SK-N-SH treated with all-trans-retinoic acid at 6 μM for 48 hours (cell line): ENCODE measurements at regions not wholly inside any gene's neighbourhood (a gene's known extent, or its start where the extent isn't known, plus 50 kb on each side); places are given as distances from the start of the nearest gene placed in this dataset.

Experiments used
- ATAC-seq: fragments of 200-7000 bp; cut with Tn5 transposase; 3 replicates; pipeline ENCODE4 v1.9.1; 2020; ENCODE audit warnings: mild to moderate bottlenecking, moderate library complexity
- ARNTL ChIP-seq: fragments of 450-650 bp; formaldehyde crosslinking; IDR thresholded peaks from 2 replicates; pipeline ENCODE4 v1.5.0; 2020; ENCODE audit warnings: low read depth, mild to moderate bottlenecking, moderate library complexity, borderline replicate concordance
- BACH2 ChIP-seq: fragments of 250-450 bp; sonication (Bioruptor Pico); IDR thresholded peaks from 2 replicates; pipeline ENCODE4 v1.9.0; 2021; ENCODE audit warnings: mild to moderate bottlenecking, borderline replicate concordance
- CSDC2 ChIP-seq: fragments of 250-450 bp; sonication (Bioruptor Pico); IDR thresholded peaks from 2 replicates; pipeline ENCODE4 v1.5.0; 2020; ENCODE audit warnings: mild to moderate bottlenecking, moderate library complexity
- ESRRG ChIP-seq: fragments of 250-450 bp; sonication (Bioruptor Pico); IDR thresholded peaks from 2 replicates; pipeline ENCODE4 v1.6.1; 2021; ENCODE audit warnings: mild to moderate bottlenecking
- GLIS3 ChIP-seq: fragments of 250-450 bp; sonication (Bioruptor Pico); IDR thresholded peaks from 2 replicates; pipeline ENCODE4 v1.5.0; 2020; ENCODE audit warnings: mild to moderate bottlenecking, moderate library complexity
- ISL1 ChIP-seq: fragments of 250-450 bp; sonication (Bioruptor Pico); IDR thresholded peaks from 2 replicates; pipeline ENCODE4 v2.1.2; 2022; ENCODE audit warnings: mild to moderate bottlenecking, moderate library complexity
- OSR1 ChIP-seq: fragments of 250-450 bp; sonication (Bioruptor Pico); IDR thresholded peaks from 2 replicates; pipeline ENCODE4 v1.8.0; 2022; ENCODE audit warnings: moderate library complexity, mild to moderate bottlenecking, inconsistent platforms
- POU6F1 ChIP-seq: fragments of 250-450 bp; sonication (Bioruptor Pico); IDR thresholded peaks from 2 replicates; pipeline ENCODE4 v1.8.0; 2021; ENCODE audit warnings: low read depth, mild to moderate bottlenecking, moderate library complexity, borderline replicate concordance
- PPARA ChIP-seq: fragments of 250-450 bp; sonication (Bioruptor Pico); IDR thresholded peaks from 2 replicates; pipeline ENCODE4 v1.5.0; 2020; ENCODE audit warnings: mild to moderate bottlenecking, borderline replicate concordance
- RARB ChIP-seq: fragments of 250-450 bp; sonication (Bioruptor Pico); IDR thresholded peaks from 2 replicates; pipeline ENCODE4 v1.8.0; 2021; ENCODE audit warnings: mild to moderate bottlenecking, moderate library complexity
- SNAI2 ChIP-seq: fragments of 250-450 bp; sonication (Bioruptor Pico); IDR thresholded peaks from 2 replicates; pipeline ENCODE4 v1.5.0; 2020; ENCODE audit warnings: mild to moderate bottlenecking, moderate library complexity
- TCF4 ChIP-seq: fragments of 250-450 bp; sonication (Bioruptor Pico); IDR thresholded peaks from 2 replicates; pipeline ENCODE4 v1.8.0; 2021; ENCODE audit warnings: mild to moderate bottlenecking, moderate library complexity, borderline replicate concordance
- TOX ChIP-seq: fragments of 250-450 bp; sonication (Bioruptor Pico); IDR thresholded peaks from 2 replicates; pipeline ENCODE4 v1.8.0; 2021; ENCODE audit warnings: mild to moderate bottlenecking, moderate library complexity, borderline replicate concordance
- ZC3H10 ChIP-seq: fragments of 250-450 bp; sonication (Bioruptor Pico); IDR thresholded peaks from 2 replicates; pipeline ENCODE4 v1.5.1; 2021; ENCODE audit warnings: mild to moderate bottlenecking, moderate library complexity
- ZFP3 ChIP-seq: fragments of 250-450 bp; sonication (Bioruptor Pico); IDR thresholded peaks from 2 replicates; pipeline ENCODE4 v1.5.0; 2020; ENCODE audit warnings: mild to moderate bottlenecking, moderate library complexity
- ZFP30 ChIP-seq: fragments of 450-650 bp; formaldehyde crosslinking; IDR thresholded peaks from 2 replicates; pipeline ENCODE4 v1.5.0; 2022; ENCODE audit warnings: mild to moderate bottlenecking, moderate library complexity
- ZNF565 ChIP-seq: fragments of 450-650 bp; formaldehyde crosslinking; conservative IDR thresholded peaks from 2 replicates; pipeline ENCODE4 v1.5.0; 2020; ENCODE audit warnings: low read depth, mild to moderate bottlenecking, moderate library complexity
- ZNF70 ChIP-seq: fragments of 450-650 bp; formaldehyde crosslinking; IDR thresholded peaks from 2 replicates; pipeline ENCODE4 v1.5.0; 2020; ENCODE audit warnings: mild to moderate bottlenecking, moderate library complexity
- ZNF8 ChIP-seq: fragments of 450-650 bp; formaldehyde crosslinking; IDR thresholded peaks from 2 replicates; pipeline ENCODE4 v1.5.0; 2020; ENCODE audit warnings: mild to moderate bottlenecking, moderate library complexity
- TF ChIP-seq, protein P1 (sequence below): fragments of 250-450 bp; sonication (Bioruptor Pico); IDR thresholded peaks from 2 replicates; pipeline ENCODE4 v1.5.1; 2020; ENCODE audit warnings: low read depth, mild to moderate bottlenecking, moderate library complexity
- TF ChIP-seq, protein P2 (sequence below): fragments of 250-450 bp; sonication (Bioruptor Pico); IDR thresholded peaks from 2 replicates; pipeline ENCODE4 v1.8.0; 2020; ENCODE audit warnings: mild to moderate bottlenecking, moderate library complexity, borderline replicate concordance
- TF ChIP-seq, protein P3 (sequence below): fragments of 250-450 bp; sonication (Bioruptor Pico); IDR thresholded peaks from 2 replicates; pipeline ENCODE4 v1.5.0; 2020; ENCODE audit warnings: mild to moderate bottlenecking, moderate library complexity

DNA sequence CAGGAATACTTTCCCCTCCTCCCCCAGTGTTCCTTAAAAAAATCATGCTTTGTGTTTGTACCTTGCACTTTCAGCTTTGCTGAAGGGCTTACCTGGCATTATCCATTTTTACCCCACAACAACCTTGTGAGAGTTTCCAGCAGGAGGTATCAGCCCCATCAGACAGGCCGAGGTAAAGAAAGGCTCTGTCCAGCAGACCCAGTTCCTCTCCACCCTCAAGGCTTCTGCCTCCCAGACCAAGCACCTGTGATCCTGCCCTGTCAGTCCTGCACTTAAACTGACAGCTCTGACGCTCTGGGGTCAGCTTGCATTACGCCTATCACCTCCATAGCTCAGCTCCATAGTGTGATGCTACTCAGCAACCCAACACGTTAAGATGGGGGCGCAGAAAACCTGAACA is 803.1 kb downstream of the UQCRFS1 start (continued):
- TF ChIP-seq SNAI2 (CRISPR knock-in tag) (no peak), TOX (no peak), TCF4 (CRISPR knock-in tag) (no peak), ESRRG (CRISPR knock-in tag) (no peak), PPARA (CRISPR knock-in tag) (no peak), POU6F1 (CRISPR knock-in tag) (no peak), ISL1 (no peak)

DNA sequence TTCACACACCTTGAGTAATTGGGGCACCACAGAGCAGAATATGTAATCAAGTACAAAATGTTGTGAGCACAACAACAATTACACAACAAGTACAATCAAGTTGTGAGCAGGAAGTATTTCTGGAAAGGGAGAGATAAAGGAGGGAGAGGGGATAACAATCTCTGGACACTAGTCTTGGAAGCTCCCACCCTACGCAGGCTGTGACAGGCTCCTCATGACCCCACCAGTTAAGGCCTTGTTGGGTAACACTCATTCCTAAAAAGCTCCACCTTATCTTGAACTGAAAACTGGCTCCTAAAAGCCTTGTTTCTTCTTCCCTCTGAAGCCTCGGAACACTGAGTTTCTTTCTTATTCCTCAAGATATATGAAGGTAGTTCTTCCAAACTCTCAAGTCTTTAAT is 806.0 kb downstream of the UQCRFS1 start:
- ATAC-seq: no peak
- TF ChIP-seq ZFP3 (CRISPR knock-in tag) (no peak), PPARA (CRISPR knock-in tag) (no peak), BACH2 (CRISPR knock-in tag) (no peak), TCF4 (CRISPR knock-in tag) (no peak), ZNF70 (CRISPR knock-in tag) (no peak), ZC3H10 (CRISPR knock-in tag) (no peak), POU6F1 (CRISPR knock-in tag) (no peak), ZNF8 (CRISPR knock-in tag) (no peak), OSR1 (CRISPR knock-in tag) (no peak), ZFP30 (CRISPR knock-in tag) (no peak), ARNTL (no peak), TOX (no peak)
- TF ChIP-seq, protein P1, sequence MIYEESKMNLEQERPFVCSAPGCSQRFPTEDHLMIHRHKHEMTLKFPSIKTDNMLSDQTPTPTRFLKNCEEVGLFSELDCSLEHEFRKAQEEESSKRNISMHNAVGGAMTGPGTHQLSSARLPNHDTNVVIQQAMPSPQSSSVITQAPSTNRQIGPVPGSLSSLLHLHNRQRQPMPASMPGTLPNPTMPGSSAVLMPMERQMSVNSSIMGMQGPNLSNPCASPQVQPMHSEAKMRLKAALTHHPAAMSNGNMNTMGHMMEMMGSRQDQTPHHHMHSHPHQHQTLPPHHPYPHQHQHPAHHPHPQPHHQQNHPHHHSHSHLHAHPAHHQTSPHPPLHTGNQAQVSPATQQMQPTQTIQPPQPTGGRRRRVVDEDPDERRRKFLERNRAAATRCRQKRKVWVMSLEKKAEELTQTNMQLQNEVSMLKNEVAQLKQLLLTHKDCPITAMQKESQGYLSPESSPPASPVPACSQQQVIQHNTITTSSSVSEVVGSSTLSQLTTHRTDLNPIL (CRISPR knock-in tag): no peak
- TF ChIP-seq, protein P2, sequence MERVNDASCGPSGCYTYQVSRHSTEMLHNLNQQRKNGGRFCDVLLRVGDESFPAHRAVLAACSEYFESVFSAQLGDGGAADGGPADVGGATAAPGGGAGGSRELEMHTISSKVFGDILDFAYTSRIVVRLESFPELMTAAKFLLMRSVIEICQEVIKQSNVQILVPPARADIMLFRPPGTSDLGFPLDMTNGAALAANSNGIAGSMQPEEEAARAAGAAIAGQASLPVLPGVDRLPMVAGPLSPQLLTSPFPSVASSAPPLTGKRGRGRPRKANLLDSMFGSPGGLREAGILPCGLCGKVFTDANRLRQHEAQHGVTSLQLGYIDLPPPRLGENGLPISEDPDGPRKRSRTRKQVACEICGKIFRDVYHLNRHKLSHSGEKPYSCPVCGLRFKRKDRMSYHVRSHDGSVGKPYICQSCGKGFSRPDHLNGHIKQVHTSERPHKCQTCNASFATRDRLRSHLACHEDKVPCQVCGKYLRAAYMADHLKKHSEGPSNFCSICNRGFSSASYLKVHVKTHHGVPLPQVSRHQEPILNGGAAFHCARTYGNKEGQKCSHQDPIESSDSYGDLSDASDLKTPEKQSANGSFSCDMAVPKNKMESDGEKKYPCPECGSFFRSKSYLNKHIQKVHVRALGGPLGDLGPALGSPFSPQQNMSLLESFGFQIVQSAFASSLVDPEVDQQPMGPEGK (CRISPR knock-in tag): no peak
- TF ChIP-seq, protein P3, sequence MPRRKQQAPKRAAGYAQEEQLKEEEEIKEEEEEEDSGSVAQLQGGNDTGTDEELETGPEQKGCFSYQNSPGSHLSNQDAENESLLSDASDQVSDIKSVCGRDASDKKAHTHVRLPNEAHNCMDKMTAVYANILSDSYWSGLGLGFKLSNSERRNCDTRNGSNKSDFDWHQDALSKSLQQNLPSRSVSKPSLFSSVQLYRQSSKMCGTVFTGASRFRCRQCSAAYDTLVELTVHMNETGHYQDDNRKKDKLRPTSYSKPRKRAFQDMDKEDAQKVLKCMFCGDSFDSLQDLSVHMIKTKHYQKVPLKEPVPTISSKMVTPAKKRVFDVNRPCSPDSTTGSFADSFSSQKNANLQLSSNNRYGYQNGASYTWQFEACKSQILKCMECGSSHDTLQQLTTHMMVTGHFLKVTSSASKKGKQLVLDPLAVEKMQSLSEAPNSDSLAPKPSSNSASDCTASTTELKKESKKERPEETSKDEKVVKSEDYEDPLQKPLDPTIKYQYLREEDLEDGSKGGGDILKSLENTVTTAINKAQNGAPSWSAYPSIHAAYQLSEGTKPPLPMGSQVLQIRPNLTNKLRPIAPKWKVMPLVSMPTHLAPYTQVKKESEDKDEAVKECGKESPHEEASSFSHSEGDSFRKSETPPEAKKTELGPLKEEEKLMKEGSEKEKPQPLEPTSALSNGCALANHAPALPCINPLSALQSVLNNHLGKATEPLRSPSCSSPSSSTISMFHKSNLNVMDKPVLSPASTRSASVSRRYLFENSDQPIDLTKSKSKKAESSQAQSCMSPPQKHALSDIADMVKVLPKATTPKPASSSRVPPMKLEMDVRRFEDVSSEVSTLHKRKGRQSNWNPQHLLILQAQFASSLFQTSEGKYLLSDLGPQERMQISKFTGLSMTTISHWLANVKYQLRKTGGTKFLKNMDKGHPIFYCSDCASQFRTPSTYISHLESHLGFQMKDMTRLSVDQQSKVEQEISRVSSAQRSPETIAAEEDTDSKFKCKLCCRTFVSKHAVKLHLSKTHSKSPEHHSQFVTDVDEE (CRISPR knock-in tag): no peak

GRCh38 chr19:28405346-28405742 is 807.6 kb downstream of the UQCRFS1 start:
- no peak for ATAC-seq
- no peak for TF ChIP-seq ARNTL
- TF ChIP-seq ESRRG (CRISPR knock-in tag): no peak
- no peak for TF ChIP-seq POU6F1 (CRISPR knock-in tag)
- no peak for TF ChIP-seq RARB (CRISPR knock-in tag)
- TF ChIP-seq, protein P2 (CRISPR knock-in tag): no peak
- no peak for TF ChIP-seq ZNF8 (CRISPR knock-in tag)
- TF ChIP-seq ZNF565 (CRISPR knock-in tag): no peak
- TF ChIP-seq GLIS3 (CRISPR knock-in tag): no peak
- TF ChIP-seq TOX: no peak
- no peak for TF ChIP-seq SNAI2 (CRISPR knock-in tag)
- TF ChIP-seq, protein P1 (CRISPR knock-in tag): no peak
- no peak for TF ChIP-seq TCF4 (CRISPR knock-in tag)
- TF ChIP-seq BACH2 (CRISPR knock-in tag): no peak
- no peak for TF ChIP-seq OSR1 (CRISPR knock-in tag)
- no peak for TF ChIP-seq ZFP3 (CRISPR knock-in tag)
- no peak for TF ChIP-seq ISL1
- TF ChIP-seq ZC3H10 (CRISPR knock-in tag): no peak
- no peak for TF ChIP-seq PPARA (CRISPR knock-in tag)
- TF ChIP-seq CSDC2 (CRISPR knock-in tag): no peak
